Fibroblast of mammary gland (primary cell): ENCODE measurements at regions not wholly inside any gene's neighbourhood (a gene's known extent, or its start where the extent isn't known, plus 50 kb on each side); places are given as distances from the start of the nearest gene placed in this dataset.

ENCODE experiments used
- DNase-seq: peaks from one replicate; pipeline ENCODE4 v3.0.0-alpha.2; 2010; ENCODE audit warnings: low read depth
- H3K4me3 ChIP-seq: 2 replicates; pipeline ENCODE4 v1.5.1; 2011; ENCODE audit warnings: low read depth, mild to moderate bottlenecking, low read length, moderate library complexity; ENCODE audit not compliant: control insufficient read depth
- TF ChIP-seq, protein P1 (sequence below): conservative IDR thresholded peaks from 2 replicates; pipeline ENCODE4 v1.5.1; 2011; ENCODE audit warnings: low read depth, low read length, inconsistent platforms; ENCODE audit not compliant: control insufficient read depth, insufficient read depth

DNA sequence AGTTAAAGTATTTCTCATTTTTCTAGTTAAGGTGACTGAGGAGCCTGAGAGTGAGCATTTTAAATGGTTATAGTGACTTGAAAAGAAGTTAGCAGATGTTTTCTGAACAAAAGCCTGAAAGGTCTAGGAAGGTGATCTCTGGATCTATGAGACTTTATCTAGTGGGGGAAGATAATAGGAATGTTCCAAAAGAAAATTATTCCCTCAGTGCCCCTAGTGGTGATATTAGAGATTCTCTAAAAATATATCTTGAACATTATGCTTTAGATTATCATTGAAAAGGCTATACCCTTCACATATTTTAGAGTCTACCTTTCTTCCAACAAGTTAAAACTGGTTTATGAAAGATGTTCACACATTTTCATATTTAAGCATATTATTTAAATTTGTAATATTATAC lies 69.0 kb upstream of the SPANXN1 start:
- DNase-seq = no peak
- H3K4me3 ChIP-seq = no peak overlapping the region
- TF ChIP-seq, protein P1, sequence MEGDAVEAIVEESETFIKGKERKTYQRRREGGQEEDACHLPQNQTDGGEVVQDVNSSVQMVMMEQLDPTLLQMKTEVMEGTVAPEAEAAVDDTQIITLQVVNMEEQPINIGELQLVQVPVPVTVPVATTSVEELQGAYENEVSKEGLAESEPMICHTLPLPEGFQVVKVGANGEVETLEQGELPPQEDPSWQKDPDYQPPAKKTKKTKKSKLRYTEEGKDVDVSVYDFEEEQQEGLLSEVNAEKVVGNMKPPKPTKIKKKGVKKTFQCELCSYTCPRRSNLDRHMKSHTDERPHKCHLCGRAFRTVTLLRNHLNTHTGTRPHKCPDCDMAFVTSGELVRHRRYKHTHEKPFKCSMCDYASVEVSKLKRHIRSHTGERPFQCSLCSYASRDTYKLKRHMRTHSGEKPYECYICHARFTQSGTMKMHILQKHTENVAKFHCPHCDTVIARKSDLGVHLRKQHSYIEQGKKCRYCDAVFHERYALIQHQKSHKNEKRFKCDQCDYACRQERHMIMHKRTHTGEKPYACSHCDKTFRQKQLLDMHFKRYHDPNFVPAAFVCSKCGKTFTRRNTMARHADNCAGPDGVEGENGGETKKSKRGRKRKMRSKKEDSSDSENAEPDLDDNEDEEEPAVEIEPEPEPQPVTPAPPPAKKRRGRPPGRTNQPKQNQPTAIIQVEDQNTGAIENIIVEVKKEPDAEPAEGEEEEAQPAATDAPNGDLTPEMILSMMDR = peak; percentile 15

DNA sequence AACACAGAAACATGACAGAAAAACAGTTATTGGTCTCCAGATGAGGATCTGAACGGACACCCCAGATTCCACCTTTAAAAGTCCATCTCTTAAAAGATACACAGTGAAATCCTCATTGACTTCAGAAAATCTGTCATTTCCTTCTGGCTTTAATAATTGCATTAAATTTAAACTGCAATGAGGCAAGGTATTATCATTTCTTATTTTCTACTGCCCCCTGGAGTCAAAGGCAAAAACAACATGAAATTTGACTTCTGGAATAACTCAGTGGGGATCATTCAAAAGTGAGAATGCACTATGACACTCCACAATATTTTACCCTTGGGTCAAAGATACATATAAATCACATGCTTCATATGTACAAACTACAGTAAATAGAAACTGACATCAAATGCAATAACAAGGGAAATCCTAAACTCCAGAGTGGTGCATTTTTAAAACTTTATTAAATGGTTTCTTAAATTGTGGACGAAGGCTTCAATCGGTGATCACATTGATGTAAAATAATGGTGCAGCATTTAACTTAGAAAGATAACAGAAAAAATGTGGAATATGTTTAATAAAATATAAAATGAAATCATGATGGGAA lies 56.4 kb upstream of the SPANXN1 start:
- no peak overlapping the region for H3K4me3 ChIP-seq
- TF ChIP-seq, protein P1 = peak; percentile 30
- peak; percentile 3 for DNase-seq
